ENCODE measurements at regions not wholly inside any gene's neighbourhood (a gene's known extent, or its start where the extent isn't known, plus 50 kb on each side); places are given as distances from the start of the nearest gene placed in this dataset.

GRCh38 chr2:114040826-114041225, 150.9 kb downstream of the ACTR3 start:
- no peaks in the 10 kb centered on the region for H3K9me3 ChIP-seq (ENCODE audit: insufficient read depth, low read depth, low read length)
- Mint-ChIP-seq H3K27ac (ENCODE audit: unreplicated experiment) (no peak overlapping the region), H3K9me3 (ENCODE audit: unreplicated experiment) (peaks cover 4% of the 10 kb centered on the region), H3K4me1 (ENCODE audit: low read depth, unreplicated experiment) (no peaks in the 10 kb centered on the region), H3K36me3 (ENCODE audit: low read depth, unreplicated experiment) (no peaks in the 10 kb centered on the region), H3K27me3 (ENCODE audit: low read depth, unreplicated experiment) (no peaks in the 10 kb centered on the region), H3K4me3 (ENCODE audit: unreplicated experiment) (no peak overlapping the region)
- no peak for FAIRE-seq
- no peak overlapping the region for H3K27ac ChIP-seq (ENCODE audit: low read depth, low read length)
- no peak for TF ChIP-seq EZH2 (IDR thresholded peaks at IDR 0.05; ENCODE audit: insufficient read depth, low read length)
- TF ChIP-seq, protein P1, sequence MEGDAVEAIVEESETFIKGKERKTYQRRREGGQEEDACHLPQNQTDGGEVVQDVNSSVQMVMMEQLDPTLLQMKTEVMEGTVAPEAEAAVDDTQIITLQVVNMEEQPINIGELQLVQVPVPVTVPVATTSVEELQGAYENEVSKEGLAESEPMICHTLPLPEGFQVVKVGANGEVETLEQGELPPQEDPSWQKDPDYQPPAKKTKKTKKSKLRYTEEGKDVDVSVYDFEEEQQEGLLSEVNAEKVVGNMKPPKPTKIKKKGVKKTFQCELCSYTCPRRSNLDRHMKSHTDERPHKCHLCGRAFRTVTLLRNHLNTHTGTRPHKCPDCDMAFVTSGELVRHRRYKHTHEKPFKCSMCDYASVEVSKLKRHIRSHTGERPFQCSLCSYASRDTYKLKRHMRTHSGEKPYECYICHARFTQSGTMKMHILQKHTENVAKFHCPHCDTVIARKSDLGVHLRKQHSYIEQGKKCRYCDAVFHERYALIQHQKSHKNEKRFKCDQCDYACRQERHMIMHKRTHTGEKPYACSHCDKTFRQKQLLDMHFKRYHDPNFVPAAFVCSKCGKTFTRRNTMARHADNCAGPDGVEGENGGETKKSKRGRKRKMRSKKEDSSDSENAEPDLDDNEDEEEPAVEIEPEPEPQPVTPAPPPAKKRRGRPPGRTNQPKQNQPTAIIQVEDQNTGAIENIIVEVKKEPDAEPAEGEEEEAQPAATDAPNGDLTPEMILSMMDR (IDR thresholded peaks at IDR 0.05; ENCODE audit: insufficient read depth, low read depth, low read length) = no peak
- DNase-seq (ENCODE audit: low read depth) = no peak
- no peaks in the 10 kb centered on the region for H3K27me3 ChIP-seq (ENCODE audit: insufficient read depth, low read length)
- H3K4me1 ChIP-seq (ENCODE audit: insufficient read depth, low read length) = no peaks in the 10 kb centered on the region
- H3K4me2 ChIP-seq (ENCODE audit: low read length) = no peak overlapping the region
- no peaks in the 10 kb centered on the region for H4K20me1 ChIP-seq (ENCODE audit: insufficient read depth, low read length)
- H3K9ac ChIP-seq (ENCODE audit: low read length) = no peak overlapping the region
- no peak overlapping the region for H3K4me3 ChIP-seq (ENCODE audit: insufficient read depth, low read depth, low read length)
- H3K36me3 ChIP-seq (ENCODE audit: insufficient read depth, low read length) = no peaks in the 10 kb centered on the region
- H2AFZ ChIP-seq (ENCODE audit: low read depth, low read length) = no peak overlapping the region
- no peaks in the 10 kb centered on the region for H3K79me2 ChIP-seq (ENCODE audit: insufficient read depth, low read length)

- Mint-ChIP-seq H3K36me3 (ENCODE audit: low read depth, unreplicated experiment) (no peaks in the 10 kb centered on the region), H3K9me3 (ENCODE audit: unreplicated experiment) (peaks cover 4% of the 10 kb centered on the region), H3K27ac (ENCODE audit: unreplicated experiment) (no peak overlapping the region), H3K27me3 (ENCODE audit: low read depth, unreplicated experiment) (peaks cover 3% of the 10 kb centered on the region), H3K4me1 (ENCODE audit: low read depth, unreplicated experiment) (no peaks in the 10 kb centered on the region), H3K4me3 (ENCODE audit: unreplicated experiment) (no peak overlapping the region)
- Histone ChIP-seq H3K79me2 (ENCODE audit: insufficient read depth, low read length) (no peaks in the 10 kb centered on the region), H3K27me3 (ENCODE audit: insufficient read depth, low read length) (no peaks in the 10 kb centered on the region), H3K27ac (ENCODE audit: low read depth, low read length) (no peak overlapping the region), H3K36me3 (ENCODE audit: insufficient read depth, low read length) (no peaks in the 10 kb centered on the region), H2AFZ (ENCODE audit: low read depth, low read length) (no peak overlapping the region), H3K9me3 (ENCODE audit: insufficient read depth, low read depth, low read length) (no peaks in the 10 kb centered on the region), H3K9ac (ENCODE audit: low read length) (no peak overlapping the region), H4K20me1 (ENCODE audit: insufficient read depth, low read length) (no peaks in the 10 kb centered on the region), H3K4me3 (ENCODE audit: insufficient read depth, low read depth, low read length) (no peak overlapping the region), H3K4me1 (ENCODE audit: insufficient read depth, low read length) (no peaks in the 10 kb centered on the region), H3K4me2 (ENCODE audit: low read length) (no peak overlapping the region)
- FAIRE-seq (no peak), DNase-seq (ENCODE audit: low read depth) (no peak)
- TF ChIP-seq EZH2 (IDR thresholded peaks at IDR 0.05; ENCODE audit: insufficient read depth, low read length) = no peak
- TF ChIP-seq, protein P1 (IDR thresholded peaks at IDR 0.05; ENCODE audit: insufficient read depth, low read depth, low read length) = no peak
These were observed 155.1 kb downstream of the ACTR3 start for GRCh38 chr2:114044985-114045384.

GRCh38 chr2:114046373-114046772, 156.5 kb downstream of the ACTR3 start:
- H3K27me3 ChIP-seq (ENCODE audit: insufficient read depth, low read length) = no peaks in the 10 kb centered on the region
- H3K27ac ChIP-seq (ENCODE audit: low read depth, low read length) = no peak overlapping the region
- peaks cover 4% of the 10 kb centered on the region for H3K9me3 Mint-ChIP-seq (ENCODE audit: unreplicated experiment)
- FAIRE-seq (no peak), DNase-seq (ENCODE audit: low read depth) (no peak)
- no peaks in the 10 kb centered on the region for H3K4me1 Mint-ChIP-seq (ENCODE audit: low read depth, unreplicated experiment)
- no peak overlapping the region for H3K27ac Mint-ChIP-seq (ENCODE audit: unreplicated experiment)
- TF ChIP-seq, protein P1 (IDR thresholded peaks at IDR 0.05; ENCODE audit: insufficient read depth, low read depth, low read length) = no peak
- TF ChIP-seq EZH2 (IDR thresholded peaks at IDR 0.05; ENCODE audit: insufficient read depth, low read length) = no peak
- no peak overlapping the region for H3K4me2 ChIP-seq (ENCODE audit: low read length)
- no peaks in the 10 kb centered on the region for H3K4me1 ChIP-seq (ENCODE audit: insufficient read depth, low read length)
- H3K4me3 ChIP-seq (ENCODE audit: insufficient read depth, low read depth, low read length) = no peak overlapping the region
- no peaks in the 10 kb centered on the region for H4K20me1 ChIP-seq (ENCODE audit: insufficient read depth, low read length)
- no peak overlapping the region for H2AFZ ChIP-seq (ENCODE audit: low read depth, low read length)
- no peak overlapping the region for H3K4me3 Mint-ChIP-seq (ENCODE audit: unreplicated experiment)
- H3K9ac ChIP-seq (ENCODE audit: low read length) = no peak overlapping the region
- no peaks in the 10 kb centered on the region for H3K36me3 ChIP-seq (ENCODE audit: insufficient read depth, low read length)
- peaks cover 3% of the 10 kb centered on the region for H3K27me3 Mint-ChIP-seq (ENCODE audit: low read depth, unreplicated experiment)
- no peaks in the 10 kb centered on the region for H3K9me3 ChIP-seq (ENCODE audit: insufficient read depth, low read depth, low read length)
- H3K36me3 Mint-ChIP-seq (ENCODE audit: low read depth, unreplicated experiment) = no peaks in the 10 kb centered on the region
- no peaks in the 10 kb centered on the region for H3K79me2 ChIP-seq (ENCODE audit: insufficient read depth, low read length)
